ENCODE measurements at regions not wholly inside any gene's neighbourhood (a gene's known extent, or its start where the extent isn't known, plus 50 kb on each side); places are given as distances from the start of the nearest gene placed in this dataset.
"Not testable (repeated sequence)": the region's sequence is repeated elsewhere in the genome, so short reads cannot be mapped to it uniquely, and the experiment has no call there.

DNA sequence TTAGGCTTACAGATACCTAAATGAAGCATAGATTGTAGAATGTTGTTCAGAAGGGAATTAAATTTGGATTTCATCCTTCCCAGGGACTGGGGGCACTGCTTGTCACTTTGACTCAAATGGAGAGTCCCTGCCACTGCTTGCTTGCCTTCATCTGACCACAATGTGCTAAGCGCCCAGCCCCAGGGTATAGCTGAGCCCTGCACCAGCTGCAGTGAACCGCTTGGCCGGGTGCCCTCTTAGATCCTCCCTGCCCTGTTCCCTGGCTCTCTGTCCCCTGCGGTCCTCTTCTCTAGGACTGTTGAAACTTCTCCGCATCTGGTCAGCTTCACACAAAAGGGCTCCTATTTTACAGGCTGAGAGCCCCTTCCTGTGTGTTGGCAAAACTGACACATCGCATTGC is 170.9 kb downstream of the BCL2L11 start:
- DNase-seq = peak; percentile 36

DNA sequence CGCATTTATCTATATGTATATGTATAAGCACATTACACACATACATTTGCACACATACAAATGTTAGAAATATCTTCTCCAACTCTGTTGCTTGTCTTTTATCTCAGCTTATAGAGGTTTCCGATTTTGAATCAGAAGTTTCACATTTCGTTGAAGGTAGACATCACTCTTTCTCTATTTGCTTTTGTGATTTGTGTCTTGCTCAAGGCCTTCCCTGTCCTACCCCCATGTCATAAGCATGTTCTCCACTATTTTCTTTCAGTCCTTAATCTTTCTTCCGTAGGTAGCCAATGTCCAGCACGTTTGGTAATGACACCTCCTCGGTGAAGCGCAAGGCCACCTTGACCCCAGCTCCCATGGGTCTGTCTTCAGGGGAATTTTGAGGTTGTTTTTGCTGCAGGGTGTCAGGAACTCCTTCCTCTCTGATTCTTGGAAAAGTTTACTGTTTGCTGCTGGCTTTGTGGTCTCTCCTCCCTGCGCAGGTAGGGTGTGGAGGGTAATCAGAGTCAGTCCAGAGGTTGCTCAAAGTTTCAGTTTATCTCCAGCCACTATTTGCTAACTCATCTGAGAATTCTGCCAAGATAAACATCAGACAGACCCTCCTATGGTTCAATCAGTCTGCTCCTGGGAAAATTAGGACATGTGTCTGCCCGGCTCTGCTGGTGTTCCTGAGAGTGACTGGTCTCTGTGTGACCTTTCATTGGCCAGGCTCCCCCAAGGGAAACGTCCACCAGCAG is 171.7 kb downstream of the BCL2L11 start:
- peak; percentile 37 for DNase-seq

- not testable (repeated sequence) for DNase-seq
Measured at GRCh38 chr2:111294699-111295098, 174.0 kb downstream of the BCL2L11 start.

DNA sequence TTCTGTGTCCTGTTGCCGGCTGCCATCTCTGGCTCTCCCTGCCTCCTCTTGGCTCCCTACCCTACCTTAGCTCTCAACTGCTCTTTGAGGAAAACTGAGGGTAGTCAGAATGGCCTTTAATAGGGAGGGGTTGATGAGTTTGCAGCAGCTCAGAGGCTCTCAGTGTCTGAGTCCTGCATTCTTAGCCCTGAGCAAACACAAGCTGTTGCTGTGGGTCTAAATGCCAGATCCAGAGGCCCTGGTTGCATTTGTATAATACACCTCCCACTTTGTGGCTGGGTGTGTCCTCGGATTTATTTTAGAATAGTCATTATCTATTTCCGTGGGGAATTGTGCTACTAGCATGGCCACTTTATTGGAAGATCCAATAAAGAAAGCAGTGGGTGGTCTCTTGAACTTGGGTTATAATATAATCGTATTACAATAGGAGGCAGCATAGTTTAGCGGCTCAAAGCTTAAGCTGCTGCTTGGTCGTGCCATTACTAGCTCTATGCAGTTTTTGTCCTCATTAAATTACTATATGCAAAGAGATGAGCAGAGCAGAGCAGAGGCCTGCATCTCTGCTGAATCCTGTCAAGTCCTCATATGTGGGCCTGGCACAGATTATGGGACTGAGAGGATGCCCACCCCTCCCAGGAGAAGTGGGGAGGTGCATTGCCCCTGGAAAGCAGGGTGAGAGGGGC is 175.5 kb downstream of the BCL2L11 start:
- DNase-seq = not testable (repeated sequence)

DNA sequence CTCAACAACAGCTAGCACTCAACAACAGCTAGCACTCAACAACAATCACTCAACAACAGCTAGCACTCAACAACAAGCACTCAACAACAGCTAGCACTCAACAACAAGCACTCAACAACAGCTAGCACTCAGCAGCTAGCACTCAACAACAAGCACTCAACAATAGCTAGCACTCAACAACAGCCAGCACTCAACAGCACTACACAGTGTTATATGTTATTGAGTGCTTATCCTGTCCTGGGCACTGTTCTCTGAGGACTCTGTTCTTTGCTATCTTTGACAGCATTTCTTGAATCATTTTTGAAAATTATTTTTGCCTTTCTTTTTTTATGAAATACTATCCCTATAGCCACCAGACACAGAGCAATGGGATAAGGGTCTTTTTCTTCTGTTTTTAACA is 176.4 kb downstream of the BCL2L11 start:
- not testable (repeated sequence) for DNase-seq

- DNase-seq = not testable (repeated sequence)
Measured at GRCh38 chr2:111298927-111299326, 178.2 kb downstream of the BCL2L11 start.

DNA sequence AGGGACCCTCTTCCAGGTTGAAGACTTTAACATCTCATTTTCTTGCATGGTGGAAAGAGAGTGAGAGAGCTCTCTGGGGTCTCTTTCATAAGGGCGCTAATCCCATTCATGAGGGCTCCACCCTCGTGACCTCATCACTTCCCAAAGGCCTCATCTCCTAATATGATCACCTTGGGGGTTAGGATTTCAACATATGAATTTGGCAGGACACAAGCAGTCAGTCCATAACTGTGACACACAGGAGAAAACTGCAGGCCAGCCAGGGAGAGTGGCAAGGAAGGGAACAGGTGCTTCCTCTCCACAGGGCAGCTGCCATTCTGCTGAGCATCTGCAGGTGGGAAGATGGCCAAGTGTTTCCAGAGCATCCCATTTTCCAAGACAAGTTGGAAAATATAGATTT is 178.9 kb downstream of the BCL2L11 start:
- DNase-seq = not testable (repeated sequence)

GRCh38 chr2:111301677-111302076 is 181.0 kb downstream of the BCL2L11 start:
- DNase-seq = not testable (repeated sequence)

DNA sequence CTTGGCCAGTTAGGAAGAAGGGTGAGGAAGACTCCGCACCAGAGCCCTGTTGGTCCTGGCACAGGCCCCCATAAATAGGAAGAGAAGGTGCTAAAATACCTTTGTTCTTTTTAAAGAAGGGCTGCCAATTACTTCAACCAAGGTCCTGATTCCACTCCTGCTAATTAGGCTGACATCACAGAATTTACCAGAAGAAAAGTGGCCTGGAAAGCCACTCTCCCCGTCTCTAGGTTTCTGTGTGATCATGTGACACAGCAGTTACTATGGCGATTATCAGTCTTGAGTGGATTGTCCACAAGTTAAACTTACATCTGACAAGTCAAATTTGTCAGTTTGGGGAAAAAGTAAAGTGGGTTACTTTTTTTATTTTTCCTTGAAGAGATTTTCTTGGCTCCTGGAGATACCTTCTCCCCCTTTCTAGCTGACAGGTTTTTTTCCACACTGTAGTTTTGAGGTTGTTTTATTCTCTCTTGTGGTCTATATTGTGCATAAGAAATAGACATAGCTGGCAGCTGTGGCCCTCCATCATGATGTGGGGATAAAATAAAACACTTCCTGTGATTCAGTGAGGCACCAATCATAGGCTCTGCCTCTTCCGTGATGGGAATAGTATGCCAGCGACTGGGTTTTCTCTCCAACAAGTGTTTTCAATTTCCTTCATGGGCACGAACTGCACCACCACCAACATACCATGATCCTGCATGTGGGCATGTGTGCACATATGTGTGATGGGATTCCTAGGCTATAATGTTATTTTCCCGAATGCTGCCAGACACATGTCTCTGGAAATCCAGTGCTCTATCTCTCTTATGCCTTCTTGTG is 181.9 kb downstream of the BCL2L11 start:
- not testable (repeated sequence) for DNase-seq

GRCh38 chr2:111307302-111307701 is 186.6 kb downstream of the BCL2L11 start:
- DNase-seq = not testable (repeated sequence)

DNA sequence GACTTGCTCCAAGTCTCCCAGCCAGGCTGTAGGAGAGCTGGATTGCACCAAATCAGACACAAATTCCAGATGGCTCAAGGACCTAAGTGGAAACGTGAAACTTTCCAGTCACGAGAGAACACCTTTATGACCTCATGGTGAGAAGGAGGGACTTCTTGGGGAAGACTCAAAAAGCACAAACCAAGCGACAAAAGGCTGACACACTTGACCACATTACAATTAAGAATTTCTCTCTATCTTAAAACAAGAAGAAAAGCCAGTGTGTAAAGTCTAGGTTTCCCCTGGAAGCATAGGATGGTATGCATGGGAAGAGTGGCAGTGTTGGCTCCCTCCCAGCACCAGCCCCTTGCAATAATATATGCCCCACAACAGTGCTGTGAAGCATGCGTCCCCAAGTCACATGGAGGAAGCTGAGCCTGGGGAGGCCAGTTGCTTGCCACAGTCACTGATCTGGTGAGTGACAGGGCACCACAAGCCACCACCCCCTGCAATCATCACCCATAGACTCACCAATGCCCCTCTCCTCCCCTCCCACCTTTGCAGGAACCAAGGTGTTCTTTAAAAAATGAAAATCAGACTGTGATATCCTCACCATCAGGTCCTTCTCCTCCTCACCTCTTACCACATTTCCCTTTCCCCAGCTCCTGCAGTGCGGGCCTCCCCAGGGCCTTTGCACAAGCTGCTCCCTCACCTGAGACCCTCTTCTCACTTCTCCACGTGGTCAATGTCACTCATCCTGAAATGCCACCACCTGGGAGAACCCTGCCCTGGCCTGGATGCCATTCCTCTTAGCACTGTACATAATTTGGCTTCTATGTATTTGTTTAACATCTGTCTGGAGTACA is 188.7 kb downstream of the BCL2L11 start:
- DNase-seq = not testable (repeated sequence)

DNA sequence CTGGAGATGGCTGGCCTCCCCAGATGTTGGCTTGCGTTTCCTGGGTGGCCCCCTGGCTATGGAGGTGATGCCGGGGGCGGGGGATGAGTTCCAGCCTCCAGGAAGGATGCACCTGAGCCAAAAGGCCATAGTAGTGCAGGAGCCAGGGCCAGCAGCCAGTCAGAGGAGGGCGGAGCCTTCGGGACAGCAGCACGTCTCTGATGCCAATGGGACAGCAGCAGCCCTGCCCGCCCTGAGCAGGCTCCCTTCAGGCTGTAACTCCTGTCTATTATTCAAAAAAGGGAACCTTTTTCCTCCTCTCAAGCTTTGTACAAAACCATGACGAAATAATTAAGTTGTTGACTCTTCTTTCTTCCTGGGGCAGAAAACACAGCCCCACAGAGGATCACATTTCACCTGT is 189.7 kb downstream of the BCL2L11 start:
- not testable (repeated sequence) for DNase-seq

DNA sequence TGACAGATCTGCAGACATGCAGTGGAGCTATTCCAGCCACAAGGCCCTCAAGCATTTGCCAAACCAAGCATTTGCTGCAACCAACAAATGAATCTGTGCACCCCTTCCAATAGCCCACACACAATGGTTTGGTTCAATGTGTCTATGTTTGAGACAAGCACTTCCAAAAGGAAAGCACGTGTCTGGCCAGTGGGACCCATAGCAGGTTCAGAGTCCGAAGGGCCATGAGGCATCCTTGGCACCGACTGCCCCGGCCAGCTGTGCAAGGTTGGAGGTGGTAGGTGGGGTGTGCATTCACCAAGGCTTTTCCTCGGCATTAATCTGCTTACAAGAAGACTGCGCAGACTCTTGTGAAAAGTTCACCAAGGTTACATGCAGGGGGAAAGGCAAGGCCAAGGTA is 190.9 kb downstream of the BCL2L11 start:
- not testable (repeated sequence) for DNase-seq

DNA sequence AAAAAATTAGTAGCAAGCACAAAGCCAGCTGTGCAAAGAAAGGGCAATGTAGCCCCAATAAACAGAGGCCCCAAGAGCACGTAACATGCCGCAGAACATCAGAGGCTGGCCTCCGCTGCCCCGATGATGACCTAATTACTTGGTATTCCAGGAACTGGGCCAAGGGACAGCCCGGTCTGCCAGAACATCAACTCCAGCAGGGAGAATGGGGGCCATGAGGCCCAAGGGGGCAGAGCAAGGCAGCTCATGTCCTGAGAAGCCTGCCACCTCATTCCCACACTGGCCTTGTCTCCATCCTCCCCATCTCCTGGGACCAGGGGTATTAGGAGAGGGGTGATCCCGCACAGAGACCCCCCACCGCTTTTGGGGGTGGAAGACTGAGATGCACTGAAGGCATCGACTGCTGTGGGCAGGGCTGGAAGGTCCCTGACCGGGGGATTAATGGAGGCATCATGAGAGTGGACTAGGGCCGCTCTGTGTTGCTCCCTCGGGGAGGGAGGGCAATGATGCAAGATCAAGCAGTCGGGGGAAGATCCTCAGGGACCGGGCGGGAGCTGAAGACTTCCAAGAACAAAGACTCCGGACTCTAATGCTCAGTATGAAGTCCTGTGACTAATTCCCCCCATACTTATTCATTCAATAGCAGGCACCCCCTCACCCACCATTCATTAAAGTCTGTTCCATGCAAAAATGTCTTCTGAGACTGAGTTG is 192.3 kb downstream of the BCL2L11 start:
- not testable (repeated sequence) for DNase-seq

DNA sequence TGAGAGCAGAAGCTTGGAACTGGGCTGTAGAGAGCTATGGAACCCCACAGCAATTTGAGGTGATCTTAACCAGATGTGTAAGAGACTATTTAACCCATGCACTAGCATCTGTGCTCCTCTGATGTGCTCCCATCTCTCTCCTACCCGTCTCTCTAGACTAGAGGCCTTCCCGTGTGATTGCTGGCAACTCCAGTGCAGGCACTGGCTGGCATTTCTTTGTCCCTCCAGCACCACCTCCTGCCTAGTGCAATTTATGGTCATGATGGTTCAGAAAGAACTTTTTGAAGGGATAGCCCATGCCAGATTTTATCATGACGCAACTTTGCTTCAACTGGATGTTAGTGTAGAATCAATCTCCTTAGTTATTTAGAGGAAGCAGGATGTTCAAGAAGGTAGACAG is 193.0 kb downstream of the BCL2L11 start:
- DNase-seq = not testable (repeated sequence)

DNA sequence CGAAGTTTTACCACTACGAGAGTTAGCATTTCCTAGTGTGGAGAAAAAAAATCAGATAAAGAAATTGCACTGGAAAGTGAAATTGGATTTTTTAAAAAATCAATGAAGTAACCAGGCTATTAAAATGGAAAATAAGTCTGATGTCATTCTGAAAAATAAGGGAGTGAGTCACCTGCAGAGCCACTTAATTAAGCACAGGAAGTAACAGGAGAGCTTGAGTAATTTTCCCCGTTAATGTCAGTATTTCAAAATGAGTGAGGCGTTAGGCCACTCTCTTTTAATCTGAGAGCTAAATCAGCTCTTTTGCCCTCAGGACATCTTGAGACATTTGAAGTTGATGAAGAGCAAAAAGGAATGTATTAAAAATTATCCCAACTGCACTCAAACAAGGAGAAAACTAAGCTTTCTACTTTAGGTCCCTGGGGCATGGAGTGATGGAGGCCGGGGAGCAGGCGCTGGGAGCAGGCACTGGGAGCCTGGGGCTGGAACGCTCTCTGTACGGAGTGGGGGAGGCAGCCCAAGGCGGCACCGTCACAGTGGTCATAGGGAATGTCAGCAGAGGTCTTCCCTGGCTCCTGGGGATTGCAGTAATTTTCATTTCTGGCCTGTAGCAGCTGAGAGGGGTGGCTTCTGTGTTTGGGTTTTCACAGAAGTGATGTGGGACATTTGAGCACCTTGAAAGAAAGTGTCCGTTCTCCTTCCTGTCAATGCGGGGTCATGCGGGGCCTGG is 194.6 kb downstream of the BCL2L11 start:
- not testable (repeated sequence) for DNase-seq

GRCh38 chr2:111316221-111316741 is 195.6 kb downstream of the BCL2L11 start:
- peak; percentile 33 for DNase-seq

DNA sequence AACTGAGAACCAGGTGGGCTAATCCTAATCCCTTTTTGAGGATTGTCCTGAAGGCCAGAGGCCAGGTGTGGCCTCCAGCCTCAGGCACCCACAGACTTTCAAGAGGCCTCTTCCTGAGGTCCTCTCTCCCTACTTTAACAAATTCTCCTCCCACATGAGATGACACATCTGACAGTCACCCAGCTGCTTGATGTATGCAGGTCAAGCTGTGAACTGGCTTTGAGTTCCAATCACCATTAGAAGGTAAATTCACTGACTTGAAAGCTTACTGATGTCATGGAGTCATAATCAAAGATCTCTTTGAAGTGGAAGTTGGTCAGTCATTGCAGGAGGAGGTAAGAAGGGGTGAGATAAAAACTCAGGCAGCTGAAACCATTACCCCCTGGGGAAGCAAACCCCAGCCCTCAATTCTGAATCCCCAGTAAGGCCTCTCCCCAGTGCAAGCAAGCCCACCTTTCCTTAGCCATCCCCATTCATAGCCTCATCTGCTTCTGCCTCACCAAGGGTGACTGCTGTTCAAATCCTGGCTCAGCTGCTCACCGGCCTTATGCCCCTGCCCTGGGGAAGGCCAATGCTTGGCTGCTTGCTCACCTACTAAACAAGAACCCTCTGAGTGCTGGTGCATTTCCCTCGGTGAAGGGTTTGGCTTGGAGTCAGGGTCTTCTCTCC is 196.3 kb downstream of the BCL2L11 start:
- peak; percentile 7 for DNase-seq

GRCh38 chr2:111319552-111319951 is 198.8 kb downstream of the BCL2L11 start:
- DNase-seq = peak; percentile 60

- not testable (repeated sequence) for DNase-seq
Measured at GRCh38 chr2:111320264-111320663, 199.6 kb downstream of the BCL2L11 start.

Measured in activated CD4-positive, alpha-beta T cell treated with anti-CD3 and anti-CD28 coated beads, Interleukin-10, Interleukin-2, amounts not matched to agents 100 ng/mL and 50 ng/mL, durations not matched to agents 16 hours and 8 hours (primary cell).